ENCODE measurements at regions not wholly inside any gene's neighbourhood (a gene's known extent, or its start where the extent isn't known, plus 50 kb on each side); places are given as distances from the start of the nearest gene placed in this dataset.

- no peaks in the 10 kb centered on the region for H3K36me3 ChIP-seq (replicated peaks in 1 of 2; ENCODE audit: control extremely low read depth in 1 of 2, control insufficient read depth in 1 of 2, extremely low read depth in 1 of 2, insufficient read depth in 2 of 2, low read length in 1 of 2)
- H3K27me3 ChIP-seq (replicated peaks in 1 of 4; ENCODE audit: control extremely low read depth in 1 of 4, control insufficient read depth in 3 of 4, insufficient read depth in 4 of 4, low read length in 3 of 4) = peaks cover 0 to 4% (median 0%) of the 10 kb centered on the region in 4 experiments
- H2AFZ ChIP-seq (ENCODE audit: insufficient read depth, low read depth, low read length, poor library complexity, severe bottlenecking) = no peak overlapping the region
- peaks cover 0 to 3% (median 0%) of the 10 kb centered on the region in 3 donors for H3K9me3 ChIP-seq (ENCODE audit: control extremely low read depth in 1 of 3, control insufficient read depth in 2 of 3, insufficient read depth in 1 of 3, low read length in 2 of 3)
- ChIA-PET CTCF (no interaction called here), POLR2A (no interaction called here)
- Mint-ChIP-seq H3K27ac (no peak overlapping the region), H3K9me3 (ENCODE audit: insufficient read depth) (no peaks in the 10 kb centered on the region), H3K27me3 (peaks cover 4% of the 10 kb centered on the region), H3K4me3 (no peak overlapping the region), H3K4me1 (no peaks in the 10 kb centered on the region)
- TF ChIP-seq CTCF (IDR thresholded peaks at IDR 0.05) = no peak
- TF ChIP-seq EZH2 (IDR thresholded peaks at IDR 0.05; ENCODE audit: borderline replicate concordance, insufficient read depth, low read depth, low read length, poor library complexity, severe bottlenecking) = no peak
- H3K4me1 ChIP-seq (ENCODE audit: control insufficient read depth in 2 of 2, insufficient read depth in 2 of 2, low read length in 2 of 2) = no peaks in the 10 kb centered on the region
- H3K4me2 ChIP-seq (replicated peaks; ENCODE audit: low read depth, low read length, poor library complexity, severe bottlenecking) = no peak overlapping the region
- intact Hi-C loops (cut with micrococcal nuclease) = no loop called here
- no peak overlapping the region for H3K4me3 ChIP-seq (ENCODE audit: control extremely low read depth in 1 of 5, extremely low read depth in 1 of 5, insufficient read depth in 1 of 5, low read depth in 2 of 5, low read length in 4 of 5)
- DNase-seq = no peak
- H3K9ac ChIP-seq (ENCODE audit: low read length) = no peak overlapping the region
- no peaks in the 10 kb centered on the region for H4K20me1 ChIP-seq (ENCODE audit: control insufficient read depth, insufficient read depth, low read length, poor library complexity, severe bottlenecking)
- no peaks in the 10 kb centered on the region for H3K79me2 ChIP-seq (ENCODE audit: control insufficient read depth, insufficient read depth, low read length)
- WGBS (ENCODE audit: insufficient coverage) = 100% methylated on average over 3 of the region's 6 CpGs
- H3K27ac ChIP-seq (ENCODE audit: low read length in 2 of 2) = no peak overlapping the region
- ATAC-seq (ENCODE audit: low read depth) = no peak
Measured at GRCh38 chr4:159483782-159484741, 381.2 kb downstream of the RAPGEF2 start.

- H2AFZ ChIP-seq (ENCODE audit: insufficient read depth, low read depth, low read length, poor library complexity, severe bottlenecking) = no peak overlapping the region
- DNase-seq (no peak), ATAC-seq (ENCODE audit: low read depth) (no peak)
- no peaks in the 10 kb centered on the region for H3K9me3 Mint-ChIP-seq (ENCODE audit: insufficient read depth)
- H3K36me3 ChIP-seq (replicated peaks in 1 of 2; ENCODE audit: control extremely low read depth in 1 of 2, control insufficient read depth in 1 of 2, extremely low read depth in 1 of 2, insufficient read depth in 2 of 2, low read length in 1 of 2) = no peaks in the 10 kb centered on the region
- POLR2A ChIA-PET = no interaction called here
- H3K27ac ChIP-seq (ENCODE audit: low read length in 2 of 2) = no peak overlapping the region
- no peak overlapping the region for H3K4me3 ChIP-seq (ENCODE audit: control extremely low read depth in 1 of 5, extremely low read depth in 1 of 5, insufficient read depth in 1 of 5, low read depth in 2 of 5, low read length in 4 of 5)
- H3K4me2 ChIP-seq (replicated peaks; ENCODE audit: low read depth, low read length, poor library complexity, severe bottlenecking) = no peak overlapping the region
- TF ChIP-seq EZH2 (IDR thresholded peaks at IDR 0.05; ENCODE audit: borderline replicate concordance, insufficient read depth, low read depth, low read length, poor library complexity, severe bottlenecking) = no peak
- no peak for TF ChIP-seq CTCF (IDR thresholded peaks at IDR 0.05)
- CTCF ChIA-PET = interaction anchor here (3.9 kb wide), 1 partner anchor 12 kb away, joined by 17 read pairs; no protein-coding TSS in a partner anchor
- H3K9me3 ChIP-seq (ENCODE audit: control extremely low read depth in 1 of 3, control insufficient read depth in 2 of 3, insufficient read depth in 1 of 3, low read length in 2 of 3) = no peaks in the 10 kb centered on the region
- no peaks in the 10 kb centered on the region for H4K20me1 ChIP-seq (ENCODE audit: control insufficient read depth, insufficient read depth, low read length, poor library complexity, severe bottlenecking)
- H3K79me2 ChIP-seq (ENCODE audit: control insufficient read depth, insufficient read depth, low read length) = no peaks in the 10 kb centered on the region
- no peaks in the 10 kb centered on the region for H3K4me1 Mint-ChIP-seq
- H3K27ac Mint-ChIP-seq = no peak overlapping the region
- no peak overlapping the region for H3K9ac ChIP-seq (ENCODE audit: low read length)
- H3K4me1 ChIP-seq (ENCODE audit: control insufficient read depth in 2 of 2, insufficient read depth in 2 of 2, low read length in 2 of 2) = no peaks in the 10 kb centered on the region
- no peak overlapping the region for H3K4me3 Mint-ChIP-seq
- intact Hi-C loops (cut with micrococcal nuclease) = no loop called here
- no CpG with 5 or more reads among the region's 2 CpGs for WGBS (ENCODE audit: insufficient coverage)
- peaks cover 0 to 4% (median 0%) of the 10 kb centered on the region in 4 experiments for H3K27me3 ChIP-seq (replicated peaks in 1 of 4; ENCODE audit: control extremely low read depth in 1 of 4, control insufficient read depth in 3 of 4, insufficient read depth in 4 of 4, low read length in 3 of 4)
- peaks cover 4% of the 10 kb centered on the region for H3K27me3 Mint-ChIP-seq
Measured at GRCh38 chr4:159484864-159485263, 382.0 kb downstream of the RAPGEF2 start.

Data from B cell (primary cell).